HL-60 (cell line): ENCODE measurements at regions not wholly inside any gene's neighbourhood (a gene's known extent, or its start where the extent isn't known, plus 50 kb on each side); places are given as distances from the start of the nearest gene placed in this dataset.

Source experiments
- DNase-seq, 2 experiments: peaks; one replicate each; pipeline ENCODE4 v3.0.0-alpha.2; 2010 to 2020; ENCODE audit warnings: low read depth in 1 of 2, low spot score in 1 of 2
- H3K27ac ChIP-seq: fragments of 250-450 bp; sonication (Bioruptor Pico); replicated peaks from 2 replicates; pipeline ENCODE4 v1.5.1; 2020; ENCODE audit warnings: mild to moderate bottlenecking, moderate library complexity
- H3K27me3 ChIP-seq: fragments of 250-450 bp; sonication (Bioruptor Pico); 2 replicates; pipeline ENCODE4 v1.5.1; 2021; ENCODE audit warnings: mild to moderate bottlenecking, moderate library complexity; ENCODE audit not compliant: insufficient read depth, poor library complexity, severe bottlenecking
- H3K4me3 ChIP-seq: replicated peaks from 2 replicates; pipeline ENCODE4 v1.5.1; 2011; ENCODE audit warnings: mild to moderate bottlenecking, control low read depth, low read length; ENCODE audit not compliant: insufficient read depth
- GABPA ChIP-seq: IDR thresholded peaks from 2 replicates; pipeline ENCODE4 v1.6.1; 2012; ENCODE audit warnings: low read depth
- POLR2AphosphoS5 ChIP-seq: IDR thresholded peaks from 2 replicates; pipeline ENCODE4 v1.6.1; 2012; ENCODE audit warnings: low read depth
- SPI1 ChIP-seq: IDR thresholded peaks from 2 replicates; pipeline ENCODE4 v1.6.1; 2012; ENCODE audit warnings: low read depth, mild to moderate bottlenecking, borderline replicate concordance
- TF ChIP-seq, protein P1 (sequence below): IDR thresholded peaks from 2 replicates; pipeline ENCODE4 v1.6.1; 2012; ENCODE audit warnings: low read depth; ENCODE audit not compliant: insufficient replicate concordance
- TF ChIP-seq, protein P2 (sequence below): IDR thresholded peaks from one replicate; pipeline ENCODE4 v1.5.1; 2011; ENCODE audit warnings: low read length, control low read depth, inconsistent platforms; ENCODE audit not compliant: insufficient read depth

GRCh38 chr13:71118779-71119364 is 748.1 kb downstream of the DACH1 start:
- H3K27ac ChIP-seq, result no peak overlapping the region
- no peak overlapping the region for H3K4me3 ChIP-seq
- no peak for DNase-seq
- TF ChIP-seq POLR2AphosphoS5, result no peak
- TF ChIP-seq, protein P1, sequence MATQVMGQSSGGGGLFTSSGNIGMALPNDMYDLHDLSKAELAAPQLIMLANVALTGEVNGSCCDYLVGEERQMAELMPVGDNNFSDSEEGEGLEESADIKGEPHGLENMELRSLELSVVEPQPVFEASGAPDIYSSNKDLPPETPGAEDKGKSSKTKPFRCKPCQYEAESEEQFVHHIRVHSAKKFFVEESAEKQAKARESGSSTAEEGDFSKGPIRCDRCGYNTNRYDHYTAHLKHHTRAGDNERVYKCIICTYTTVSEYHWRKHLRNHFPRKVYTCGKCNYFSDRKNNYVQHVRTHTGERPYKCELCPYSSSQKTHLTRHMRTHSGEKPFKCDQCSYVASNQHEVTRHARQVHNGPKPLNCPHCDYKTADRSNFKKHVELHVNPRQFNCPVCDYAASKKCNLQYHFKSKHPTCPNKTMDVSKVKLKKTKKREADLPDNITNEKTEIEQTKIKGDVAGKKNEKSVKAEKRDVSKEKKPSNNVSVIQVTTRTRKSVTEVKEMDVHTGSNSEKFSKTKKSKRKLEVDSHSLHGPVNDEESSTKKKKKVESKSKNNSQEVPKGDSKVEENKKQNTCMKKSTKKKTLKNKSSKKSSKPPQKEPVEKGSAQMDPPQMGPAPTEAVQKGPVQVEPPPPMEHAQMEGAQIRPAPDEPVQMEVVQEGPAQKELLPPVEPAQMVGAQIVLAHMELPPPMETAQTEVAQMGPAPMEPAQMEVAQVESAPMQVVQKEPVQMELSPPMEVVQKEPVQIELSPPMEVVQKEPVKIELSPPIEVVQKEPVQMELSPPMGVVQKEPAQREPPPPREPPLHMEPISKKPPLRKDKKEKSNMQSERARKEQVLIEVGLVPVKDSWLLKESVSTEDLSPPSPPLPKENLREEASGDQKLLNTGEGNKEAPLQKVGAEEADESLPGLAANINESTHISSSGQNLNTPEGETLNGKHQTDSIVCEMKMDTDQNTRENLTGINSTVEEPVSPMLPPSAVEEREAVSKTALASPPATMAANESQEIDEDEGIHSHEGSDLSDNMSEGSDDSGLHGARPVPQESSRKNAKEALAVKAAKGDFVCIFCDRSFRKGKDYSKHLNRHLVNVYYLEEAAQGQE, result no peak
- TF ChIP-seq SPI1, result no peak
- no peak for TF ChIP-seq GABPA
- TF ChIP-seq, protein P2, sequence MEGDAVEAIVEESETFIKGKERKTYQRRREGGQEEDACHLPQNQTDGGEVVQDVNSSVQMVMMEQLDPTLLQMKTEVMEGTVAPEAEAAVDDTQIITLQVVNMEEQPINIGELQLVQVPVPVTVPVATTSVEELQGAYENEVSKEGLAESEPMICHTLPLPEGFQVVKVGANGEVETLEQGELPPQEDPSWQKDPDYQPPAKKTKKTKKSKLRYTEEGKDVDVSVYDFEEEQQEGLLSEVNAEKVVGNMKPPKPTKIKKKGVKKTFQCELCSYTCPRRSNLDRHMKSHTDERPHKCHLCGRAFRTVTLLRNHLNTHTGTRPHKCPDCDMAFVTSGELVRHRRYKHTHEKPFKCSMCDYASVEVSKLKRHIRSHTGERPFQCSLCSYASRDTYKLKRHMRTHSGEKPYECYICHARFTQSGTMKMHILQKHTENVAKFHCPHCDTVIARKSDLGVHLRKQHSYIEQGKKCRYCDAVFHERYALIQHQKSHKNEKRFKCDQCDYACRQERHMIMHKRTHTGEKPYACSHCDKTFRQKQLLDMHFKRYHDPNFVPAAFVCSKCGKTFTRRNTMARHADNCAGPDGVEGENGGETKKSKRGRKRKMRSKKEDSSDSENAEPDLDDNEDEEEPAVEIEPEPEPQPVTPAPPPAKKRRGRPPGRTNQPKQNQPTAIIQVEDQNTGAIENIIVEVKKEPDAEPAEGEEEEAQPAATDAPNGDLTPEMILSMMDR, result no peak
- no peaks in the 10 kb centered on the region for H3K27me3 ChIP-seq

- Histone ChIP-seq H3K27me3 (no peaks in the 10 kb centered on the region), H3K27ac (no peak overlapping the region), H3K4me3 (no peak overlapping the region)
- no peak for TF ChIP-seq POLR2AphosphoS5
- no peak for TF ChIP-seq GABPA
- TF ChIP-seq, protein P1, result no peak
- TF ChIP-seq SPI1, result no peak
- TF ChIP-seq, protein P2, result no peak
- no peak for DNase-seq
Measured at GRCh38 chr13:71117920-71118319, 749.1 kb downstream of the DACH1 start.

GRCh38 chr13:71115301-71115700 is 751.7 kb downstream of the DACH1 start:
- Histone ChIP-seq H3K4me3 (no peak overlapping the region), H3K27ac (no peak overlapping the region), H3K27me3 (no peaks in the 10 kb centered on the region)
- TF ChIP-seq SPI1 (no peak), GABPA (no peak), POLR2AphosphoS5 (no peak)
- TF ChIP-seq, protein P2, result no peak
- TF ChIP-seq, protein P1, result no peak
- no peak for DNase-seq
